ENCODE measurements at regions not wholly inside any gene's neighbourhood (a gene's known extent, or its start where the extent isn't known, plus 50 kb on each side); places are given as distances from the start of the nearest gene placed in this dataset.

GRCh38 chr2:850429-850828 lies 100.2 kb upstream of the SNTG2 start:
- Histone ChIP-seq H3K27me3 (ENCODE audit: control insufficient read depth, insufficient read depth, low read length) (no peaks in the 10 kb centered on the region), H3K4me3 (ENCODE audit: low read depth, low read length) (no peak overlapping the region), H3K36me3 (ENCODE audit: control insufficient read depth, insufficient read depth, low read length) (no peaks in the 10 kb centered on the region)
- TF ChIP-seq, protein P1, sequence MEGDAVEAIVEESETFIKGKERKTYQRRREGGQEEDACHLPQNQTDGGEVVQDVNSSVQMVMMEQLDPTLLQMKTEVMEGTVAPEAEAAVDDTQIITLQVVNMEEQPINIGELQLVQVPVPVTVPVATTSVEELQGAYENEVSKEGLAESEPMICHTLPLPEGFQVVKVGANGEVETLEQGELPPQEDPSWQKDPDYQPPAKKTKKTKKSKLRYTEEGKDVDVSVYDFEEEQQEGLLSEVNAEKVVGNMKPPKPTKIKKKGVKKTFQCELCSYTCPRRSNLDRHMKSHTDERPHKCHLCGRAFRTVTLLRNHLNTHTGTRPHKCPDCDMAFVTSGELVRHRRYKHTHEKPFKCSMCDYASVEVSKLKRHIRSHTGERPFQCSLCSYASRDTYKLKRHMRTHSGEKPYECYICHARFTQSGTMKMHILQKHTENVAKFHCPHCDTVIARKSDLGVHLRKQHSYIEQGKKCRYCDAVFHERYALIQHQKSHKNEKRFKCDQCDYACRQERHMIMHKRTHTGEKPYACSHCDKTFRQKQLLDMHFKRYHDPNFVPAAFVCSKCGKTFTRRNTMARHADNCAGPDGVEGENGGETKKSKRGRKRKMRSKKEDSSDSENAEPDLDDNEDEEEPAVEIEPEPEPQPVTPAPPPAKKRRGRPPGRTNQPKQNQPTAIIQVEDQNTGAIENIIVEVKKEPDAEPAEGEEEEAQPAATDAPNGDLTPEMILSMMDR (IDR thresholded peaks at IDR 0.05; ENCODE audit: insufficient read depth, low read depth, low read length) = no peak
- CTCF ChIA-PET = no interaction called here
- POLR2A ChIA-PET = no interaction called here
- DNase-seq (ENCODE audit: low read depth) = no peak

DNA sequence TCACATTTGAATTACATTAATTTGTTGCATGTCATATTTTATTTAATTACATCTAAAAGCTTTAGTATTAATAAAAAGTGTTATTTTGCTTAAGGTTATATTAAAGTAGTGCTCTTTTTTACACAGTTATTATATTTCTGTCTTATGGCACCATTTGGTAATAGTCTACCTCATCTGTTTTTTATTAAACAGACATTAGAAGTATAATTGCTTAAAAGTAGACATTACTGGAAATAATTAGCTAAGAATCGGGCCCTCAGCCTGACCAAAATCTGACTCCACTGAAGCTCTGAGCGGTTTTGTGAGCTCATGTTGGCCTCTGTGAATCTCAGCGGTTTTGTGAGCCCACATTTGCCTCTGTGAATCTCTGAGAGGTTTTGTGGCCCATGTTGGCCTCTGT lies 102.5 kb upstream of the SNTG2 start:
- TF ChIP-seq, protein P1 (IDR thresholded peaks at IDR 0.05; ENCODE audit: insufficient read depth, low read depth, low read length) = no peak
- H3K4me3 ChIP-seq (ENCODE audit: low read depth, low read length) = no peak overlapping the region
- ChIA-PET POLR2A (no interaction called here), CTCF (interaction anchor here (1.1 kb wide), 1 partner anchor 9 kb away, joined by 4 read pairs; no protein-coding TSS in a partner anchor)
- no peak for DNase-seq (ENCODE audit: low read depth)
- no peaks in the 10 kb centered on the region for H3K36me3 ChIP-seq (ENCODE audit: control insufficient read depth, insufficient read depth, low read length)
- H3K27me3 ChIP-seq (ENCODE audit: control insufficient read depth, insufficient read depth, low read length) = no peaks in the 10 kb centered on the region

DNA sequence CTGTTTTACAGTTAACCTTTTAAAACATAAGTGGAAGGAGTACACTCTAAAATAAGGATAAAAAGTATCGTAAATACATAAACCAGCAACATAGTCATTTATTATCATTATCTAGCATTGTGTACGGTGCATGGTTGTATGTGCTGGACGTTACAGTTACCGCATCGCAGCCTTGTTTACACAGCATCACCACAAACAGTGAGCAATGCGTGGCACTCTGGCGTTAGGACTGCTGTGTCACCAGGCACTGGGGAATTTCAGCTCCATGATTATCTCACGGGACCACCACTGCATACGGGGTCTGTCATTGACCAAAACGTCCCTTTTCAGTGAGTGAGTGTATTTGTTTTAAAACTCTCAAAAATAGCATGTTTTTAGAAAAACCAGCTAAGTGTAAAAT lies 103.0 kb upstream of the SNTG2 start:
- H3K27me3 ChIP-seq (ENCODE audit: control insufficient read depth, insufficient read depth, low read length) = no peaks in the 10 kb centered on the region
- DNase-seq (ENCODE audit: low read depth) = no peak
- TF ChIP-seq, protein P1 (IDR thresholded peaks at IDR 0.05; ENCODE audit: insufficient read depth, low read depth, low read length) = no peak
- ChIA-PET POLR2A (no interaction called here), CTCF (interaction anchor here (1.1 kb wide), 1 partner anchor 9 kb away, joined by 4 read pairs; no protein-coding TSS in a partner anchor)
- no peak overlapping the region for H3K4me3 ChIP-seq (ENCODE audit: low read depth, low read length)
- H3K36me3 ChIP-seq (ENCODE audit: control insufficient read depth, insufficient read depth, low read length) = no peaks in the 10 kb centered on the region

GRCh38 chr2:844715-845114 lies 105.9 kb upstream of the SNTG2 start:
- POLR2A ChIA-PET = no interaction called here
- no peak overlapping the region for H3K4me3 ChIP-seq (ENCODE audit: low read depth, low read length)
- CTCF ChIA-PET = no interaction called here
- H3K27me3 ChIP-seq (ENCODE audit: control insufficient read depth, insufficient read depth, low read length) = no peaks in the 10 kb centered on the region; the same call in 1 of the 2 replicates
- H3K36me3 ChIP-seq (ENCODE audit: control insufficient read depth, insufficient read depth, low read length) = no peaks in the 10 kb centered on the region
- DNase-seq (ENCODE audit: low read depth) = no peak
- TF ChIP-seq, protein P1 (IDR thresholded peaks at IDR 0.05; ENCODE audit: insufficient read depth, low read depth, low read length) = no peak

GRCh38 chr2:842151-842803 lies 108.4 kb upstream of the SNTG2 start:
- ChIA-PET CTCF (no interaction called here), POLR2A (no interaction called here)
- H3K4me3 ChIP-seq (ENCODE audit: low read depth, low read length) = no peak overlapping the region
- no peaks in the 10 kb centered on the region for H3K36me3 ChIP-seq (ENCODE audit: control insufficient read depth, insufficient read depth, low read length)
- no peaks in the 10 kb centered on the region; the same call in 1 of the 2 replicates for H3K27me3 ChIP-seq (ENCODE audit: control insufficient read depth, insufficient read depth, low read length)
- no peak for DNase-seq (ENCODE audit: low read depth)
- TF ChIP-seq, protein P1 (IDR thresholded peaks at IDR 0.05; ENCODE audit: insufficient read depth, low read depth, low read length) = no peak

All from BJ (cell line).